NCI-H146 (cell line): ENCODE measurements at regions not wholly inside any gene's neighbourhood (a gene's known extent, or its start where the extent isn't known, plus 50 kb on each side); places are given as distances from the start of the nearest gene placed in this dataset.

ENCODE experiments used
- DNase-seq: peaks from one replicate; lab custom pipeline; 2025; lab: John Stamatoyannopoulos, UW

DNA sequence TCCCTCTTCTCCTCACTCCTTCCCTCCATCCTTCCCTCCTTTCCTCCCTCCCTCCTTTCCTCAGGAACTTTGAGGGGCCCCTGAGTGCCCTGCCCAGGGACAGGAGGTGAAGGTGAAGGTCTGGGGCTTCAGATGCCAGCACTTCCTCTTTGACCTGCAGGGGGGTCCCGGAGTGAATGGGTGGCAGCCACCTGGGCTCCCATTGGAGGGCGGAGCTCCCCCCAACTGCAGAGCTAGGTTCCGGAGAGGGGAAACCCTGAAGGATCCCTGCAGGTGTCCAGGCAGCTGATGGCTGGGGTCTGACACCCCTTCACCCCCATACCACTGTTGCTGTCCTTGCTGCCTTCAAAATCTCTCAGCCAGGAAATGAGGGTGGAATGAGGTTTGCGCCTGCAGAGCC is 1131.3 kb downstream of the BRD1 start:
- DNase-seq = no peak

DNA sequence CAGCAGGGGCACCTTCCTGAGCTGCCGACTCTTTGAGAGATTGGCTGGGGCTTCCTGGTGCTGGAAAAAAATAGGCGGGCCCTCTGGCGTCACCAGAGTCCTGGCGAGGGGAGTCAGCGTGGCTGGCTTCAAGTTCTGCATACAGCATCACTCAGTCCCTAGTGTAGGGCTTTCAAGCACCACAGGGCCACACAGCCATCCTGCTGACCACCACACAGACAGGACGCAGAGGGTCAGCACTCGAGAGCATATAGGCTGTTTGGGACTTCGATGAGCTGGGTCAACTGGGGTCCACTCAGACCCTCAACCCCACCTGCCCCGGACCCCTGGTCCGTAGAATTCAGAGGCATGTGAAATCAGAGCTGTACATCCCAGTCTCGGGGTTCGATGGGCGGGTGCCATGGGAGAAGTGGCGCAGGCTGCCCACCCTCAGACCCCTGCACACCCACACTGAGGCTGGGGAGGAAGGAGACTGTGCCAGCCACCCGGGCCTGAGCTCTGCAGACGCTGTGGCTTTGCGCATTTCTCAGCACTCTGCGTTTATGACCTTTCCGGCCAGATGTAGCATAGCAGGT is 1131.9 kb downstream of the BRD1 start:
- no peak for DNase-seq

DNA sequence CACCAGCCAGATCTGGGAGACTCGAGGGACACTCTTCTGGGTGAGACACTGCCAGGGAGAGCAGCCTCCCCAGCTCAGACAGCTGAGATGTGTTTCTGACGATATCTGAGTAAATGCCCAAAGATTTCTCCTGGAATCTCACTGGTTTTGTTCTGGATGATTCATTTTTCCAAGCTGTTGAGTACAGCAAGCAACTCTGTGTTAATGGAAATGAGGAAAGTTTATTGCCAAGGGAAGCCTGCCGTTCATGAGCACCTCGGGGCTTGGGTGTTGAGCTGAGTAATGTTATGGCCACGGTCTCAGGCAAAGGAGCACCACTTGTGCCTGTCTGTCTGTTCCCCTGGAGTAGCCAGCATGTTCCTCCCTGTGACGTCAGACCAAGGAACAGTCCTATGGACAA is 1132.4 kb downstream of the BRD1 start:
- no peak for DNase-seq

DNA sequence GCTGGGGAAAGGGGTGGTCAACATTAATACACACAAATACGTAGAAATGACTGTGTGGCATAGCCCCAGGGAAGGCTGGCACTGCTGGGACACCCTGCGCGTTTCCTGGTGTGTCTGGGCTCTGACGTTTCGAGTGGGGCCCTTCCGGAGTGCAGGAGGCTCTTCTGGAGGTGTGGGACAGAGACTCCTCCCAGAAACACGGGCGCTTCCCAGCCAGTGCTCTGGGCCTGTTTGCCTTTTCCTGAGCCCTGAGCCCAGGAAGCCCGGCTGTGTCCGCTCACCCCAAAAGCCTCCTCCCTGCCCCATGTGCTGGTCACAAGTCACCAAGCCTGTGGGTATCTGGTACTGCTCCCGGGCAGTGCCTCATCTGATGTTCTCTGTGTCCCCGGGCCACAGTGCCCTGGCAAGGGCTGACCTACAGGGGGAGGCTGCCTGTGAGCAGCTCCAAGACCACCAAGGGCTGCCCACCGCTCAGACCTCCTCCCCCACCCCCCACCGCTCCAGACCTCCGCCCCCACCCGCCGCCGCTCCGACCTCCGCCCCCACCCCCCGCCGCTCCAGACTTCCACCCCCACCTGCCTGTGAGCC is 1133.3 kb downstream of the BRD1 start:
- no peak for DNase-seq

DNA sequence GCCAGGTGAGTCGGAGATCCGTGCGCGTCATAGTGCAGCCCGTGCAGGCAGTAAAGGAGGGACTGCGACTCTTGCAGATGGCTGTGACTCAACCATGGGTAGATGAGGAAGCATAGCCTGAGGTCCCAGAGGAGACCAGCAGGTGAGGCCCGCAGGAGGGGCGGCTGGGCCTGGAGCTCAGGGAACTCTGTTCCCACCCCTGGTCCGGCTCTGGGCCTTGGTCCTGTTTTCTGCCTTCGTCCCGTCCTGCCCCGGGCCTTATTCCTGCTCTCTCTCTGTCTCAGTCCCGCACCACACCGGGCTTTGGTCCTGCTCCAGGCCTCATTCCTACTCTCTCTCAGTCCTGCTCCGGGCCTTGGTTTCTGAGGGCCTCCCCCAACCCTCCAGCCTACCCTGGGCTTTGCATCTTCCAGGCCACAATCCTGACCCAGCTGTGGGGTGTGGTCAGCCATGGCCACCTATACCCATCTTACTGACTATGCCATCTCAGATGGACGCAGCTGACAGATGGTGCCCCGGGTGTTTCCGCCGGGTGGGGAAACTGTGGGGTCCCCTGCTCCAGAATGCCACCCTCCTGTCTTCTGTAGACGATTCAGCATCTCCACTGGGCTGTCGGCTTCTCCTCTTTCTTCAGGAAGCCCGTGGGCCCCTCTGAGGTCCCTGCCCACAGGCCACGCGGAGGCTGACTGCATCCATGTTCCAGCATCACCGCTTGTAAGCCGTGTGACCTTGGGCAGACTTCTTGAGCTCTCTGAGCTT is 1134.1 kb downstream of the BRD1 start:
- DNase-seq = no peak

DNA sequence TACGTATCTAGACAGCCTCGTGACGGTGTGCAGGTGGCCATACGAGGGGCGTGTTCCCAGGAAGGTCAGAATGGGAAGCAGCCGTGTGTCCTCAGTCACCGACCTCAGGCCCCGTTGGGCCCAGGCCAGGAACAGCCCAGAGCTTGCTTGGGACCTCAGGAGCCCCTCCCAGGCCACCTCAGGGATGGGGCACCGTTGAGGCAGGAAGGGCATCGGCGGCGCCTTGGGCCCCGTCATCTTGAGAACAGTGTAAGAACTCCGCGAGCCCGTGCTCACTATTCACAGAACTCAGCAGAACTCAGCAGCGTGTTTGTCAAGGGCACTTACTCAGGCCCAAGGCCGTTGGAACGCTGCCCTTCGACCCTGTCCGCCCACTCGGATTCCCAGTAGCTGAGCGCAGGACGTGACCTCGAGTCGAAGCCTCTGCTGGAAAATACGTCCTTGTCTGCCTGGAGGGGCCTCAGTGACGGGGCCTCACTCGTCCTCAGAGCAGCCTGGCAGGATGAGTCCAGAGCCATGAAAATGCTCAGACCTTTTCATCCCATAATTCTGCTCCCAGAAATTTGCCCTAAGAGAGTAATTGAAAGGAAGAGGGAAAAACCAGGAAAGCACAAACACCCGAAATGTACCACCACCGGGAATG is 1134.8 kb downstream of the BRD1 start:
- no peak for DNase-seq

DNA sequence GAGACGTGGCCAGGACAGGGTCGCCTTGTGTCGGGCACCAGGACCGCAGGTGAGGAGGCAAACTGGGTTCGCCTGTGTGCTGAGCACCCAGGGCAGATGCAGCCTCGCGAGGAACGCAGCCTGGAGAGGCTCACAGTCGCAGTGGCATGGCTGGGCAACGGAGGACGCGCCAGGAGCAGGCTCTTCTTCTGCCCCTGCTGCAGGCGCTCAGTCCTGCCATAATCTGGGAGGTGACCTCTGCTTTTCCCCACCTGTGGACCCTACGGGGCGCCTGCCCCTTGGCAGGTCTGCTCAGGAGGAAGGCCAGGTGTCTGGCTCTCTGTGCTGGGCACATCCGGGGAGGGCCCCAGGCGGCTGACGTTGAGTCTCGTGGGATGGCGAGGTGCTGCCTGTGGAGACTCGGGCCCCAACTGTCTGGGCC is 1136.2 kb downstream of the BRD1 start:
- DNase-seq = no peak

DNA sequence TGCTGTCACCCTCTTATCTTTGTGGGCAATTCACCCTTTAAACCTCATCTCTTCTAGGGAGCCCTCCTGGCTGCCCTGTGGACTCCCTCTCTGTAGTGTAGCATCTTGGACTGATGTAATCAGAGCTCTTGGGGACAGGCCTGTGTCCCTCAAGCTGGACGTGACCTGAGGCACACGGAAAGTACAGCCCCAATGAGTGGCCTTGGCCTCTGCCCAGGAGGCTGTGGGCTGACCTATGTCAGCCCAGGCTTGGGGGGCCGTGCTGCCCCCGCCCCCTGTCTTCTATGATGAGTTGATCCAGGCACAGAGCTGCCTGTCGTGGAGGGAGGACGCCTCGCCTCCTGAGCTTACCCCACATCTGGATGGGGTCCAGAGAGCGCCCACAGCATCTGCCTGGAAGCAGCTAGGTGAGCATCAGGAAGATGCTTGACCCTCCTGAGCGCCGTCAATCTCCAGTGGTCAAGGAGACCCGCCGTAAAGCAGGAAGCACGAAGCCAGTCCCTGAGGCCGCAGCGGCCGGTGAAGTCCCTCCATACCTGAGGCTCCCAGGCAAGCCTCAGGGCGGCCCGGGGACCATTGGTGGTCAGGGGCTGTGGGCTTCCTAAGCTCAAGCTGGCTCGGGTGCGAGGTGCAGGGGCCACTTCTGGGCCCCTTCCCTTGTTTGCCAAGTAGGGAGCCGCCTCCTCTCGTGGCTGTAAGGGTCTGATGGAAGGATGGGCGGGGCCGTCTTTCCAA is 1136.9 kb downstream of the BRD1 start:
- no peak for DNase-seq

DNA sequence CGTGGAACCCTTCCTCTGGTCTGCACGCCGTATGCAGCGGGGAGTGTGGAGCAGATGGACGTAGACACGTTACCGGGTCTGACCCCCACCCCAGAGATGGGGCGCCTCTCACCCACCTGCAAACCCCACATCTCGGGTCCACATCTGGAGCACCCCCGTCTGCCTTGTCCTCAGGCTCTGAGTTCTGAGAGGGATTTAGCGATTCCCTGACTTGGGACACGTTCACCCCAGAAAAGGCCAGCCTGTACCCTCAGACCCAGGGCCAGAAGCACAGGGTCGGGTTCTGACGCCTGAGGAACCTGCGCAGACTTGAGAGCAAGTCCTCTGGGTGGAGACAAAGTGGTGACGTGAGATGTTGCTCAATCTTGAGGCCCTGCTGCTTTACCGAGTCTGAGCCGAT is 1138.5 kb downstream of the BRD1 start:
- no peak for DNase-seq

DNA sequence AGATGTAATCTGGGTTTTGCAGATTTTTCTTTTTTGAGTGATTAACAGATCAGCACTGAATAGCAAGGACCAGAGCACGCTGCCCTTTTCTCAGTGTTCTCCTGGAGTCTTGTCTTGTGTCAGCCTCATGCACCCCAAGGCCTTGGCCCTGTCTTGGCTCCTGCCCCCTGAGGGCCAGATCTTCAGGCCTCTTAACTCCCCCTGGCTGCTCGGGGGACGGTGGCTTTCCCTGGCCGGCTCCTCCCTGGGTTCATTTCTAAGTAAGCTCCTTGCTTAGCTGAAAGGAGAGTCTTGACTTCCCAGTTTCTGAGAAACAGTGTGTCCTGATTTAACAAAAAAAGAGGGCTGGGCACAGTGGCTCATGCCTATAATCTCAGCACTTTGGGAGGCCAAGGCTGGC is 1139.3 kb downstream of the BRD1 start:
- no peak for DNase-seq

DNA sequence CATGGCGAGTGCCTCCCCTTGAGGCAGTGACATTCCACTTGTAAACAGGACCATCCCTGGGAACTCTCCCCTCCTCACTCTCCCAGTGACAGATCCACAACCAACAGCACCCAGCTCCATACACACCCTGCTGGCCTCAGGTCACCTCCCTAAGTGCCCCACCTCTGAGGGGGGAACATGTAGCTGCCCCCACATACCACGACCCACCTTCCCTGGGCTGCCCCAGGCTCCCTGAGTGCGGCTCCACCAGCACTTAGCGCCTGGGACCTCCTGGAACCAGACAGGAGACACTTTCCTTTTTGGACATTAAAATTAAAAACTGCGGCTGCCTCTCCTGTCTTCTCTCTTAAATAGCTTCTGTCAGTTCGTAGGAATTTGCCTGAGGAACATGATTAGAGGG is 1140.1 kb downstream of the BRD1 start:
- no peak for DNase-seq

DNA sequence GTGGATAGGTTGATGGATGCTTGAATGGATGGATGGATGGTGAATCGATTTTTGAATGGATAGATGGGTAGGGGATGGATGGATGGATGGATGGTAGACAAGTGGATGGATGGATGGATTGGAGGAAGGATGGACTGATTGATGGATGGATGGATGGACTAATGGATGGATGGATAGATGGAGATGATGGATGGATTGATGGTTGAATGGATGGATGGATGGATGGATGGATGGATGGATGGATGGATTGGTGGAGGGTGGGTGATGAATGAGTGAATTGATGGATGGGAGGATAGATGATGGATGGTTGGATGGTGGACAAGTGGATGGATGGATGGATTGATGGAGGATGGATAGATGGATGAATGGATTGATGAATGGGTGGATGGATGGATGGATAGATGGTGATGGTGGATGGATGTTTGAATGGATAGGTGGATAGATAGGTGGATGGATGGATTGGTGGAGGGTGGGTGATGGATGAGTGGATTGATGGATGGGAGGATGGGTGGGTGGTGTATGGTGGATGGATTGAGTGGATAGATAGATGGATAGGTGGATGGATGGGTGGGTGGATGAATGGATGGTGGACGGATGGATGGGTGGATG is 1140.9 kb downstream of the BRD1 start:
- DNase-seq = no peak

DNA sequence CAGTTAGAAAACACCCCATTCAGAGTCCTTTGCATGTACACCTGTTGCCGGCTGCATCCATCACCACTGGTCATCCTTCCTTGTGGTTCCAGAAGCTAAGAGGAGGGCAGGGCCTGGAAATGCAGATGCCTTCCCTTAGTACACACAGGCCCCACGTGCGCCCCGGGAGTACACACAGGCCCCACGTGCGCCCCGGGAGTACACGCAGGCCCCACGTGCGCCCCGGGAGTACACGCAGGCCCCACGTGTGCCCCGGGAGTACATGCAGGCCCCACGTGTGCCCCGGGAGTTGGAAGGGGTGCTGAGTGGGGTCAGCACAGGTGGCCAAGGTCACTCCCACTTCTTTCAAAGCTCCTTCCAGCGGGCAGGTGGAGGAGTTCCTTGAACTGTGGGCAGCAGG is 1141.9 kb downstream of the BRD1 start:
- no peak for DNase-seq

DNA sequence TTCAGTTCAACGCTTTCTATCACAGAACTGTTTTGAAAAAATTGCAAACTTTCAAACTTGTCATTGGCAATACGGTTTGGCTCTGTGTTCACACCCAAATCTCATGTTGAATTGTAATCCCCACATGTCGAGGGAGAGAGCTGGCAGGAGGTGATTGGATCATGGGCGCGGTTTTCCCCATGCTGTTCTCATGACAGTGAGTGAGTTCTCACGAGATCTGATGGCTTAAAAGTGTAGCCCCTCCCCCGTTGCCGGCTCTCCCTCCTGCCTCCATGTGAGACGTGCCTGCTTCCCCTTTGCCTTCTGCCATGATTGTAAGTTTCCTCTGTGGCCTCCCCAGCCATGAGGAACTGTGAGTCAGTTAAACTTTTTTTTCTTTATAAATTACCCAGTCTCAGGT is 1144.0 kb downstream of the BRD1 start:
- DNase-seq = no peak

DNA sequence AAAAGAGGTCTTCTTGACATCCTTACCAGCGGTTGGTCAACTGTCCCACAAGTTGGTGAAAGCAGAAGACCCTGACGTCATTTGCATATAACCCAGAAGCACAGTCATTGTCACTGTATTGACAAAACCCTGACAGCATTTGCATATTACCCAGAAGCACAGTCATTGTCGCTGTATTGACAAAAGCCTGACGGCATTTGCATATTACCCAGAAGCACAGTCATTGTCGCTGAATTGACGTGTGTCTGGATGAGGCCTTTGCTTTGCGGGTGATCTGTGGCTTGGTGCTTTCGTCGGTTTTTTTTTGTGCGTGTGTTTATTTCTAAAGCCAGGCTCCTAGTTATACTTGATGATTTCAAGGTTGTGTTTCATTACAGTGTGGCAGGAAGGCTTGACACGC is 1145.2 kb downstream of the BRD1 start:
- DNase-seq = no peak

DNA sequence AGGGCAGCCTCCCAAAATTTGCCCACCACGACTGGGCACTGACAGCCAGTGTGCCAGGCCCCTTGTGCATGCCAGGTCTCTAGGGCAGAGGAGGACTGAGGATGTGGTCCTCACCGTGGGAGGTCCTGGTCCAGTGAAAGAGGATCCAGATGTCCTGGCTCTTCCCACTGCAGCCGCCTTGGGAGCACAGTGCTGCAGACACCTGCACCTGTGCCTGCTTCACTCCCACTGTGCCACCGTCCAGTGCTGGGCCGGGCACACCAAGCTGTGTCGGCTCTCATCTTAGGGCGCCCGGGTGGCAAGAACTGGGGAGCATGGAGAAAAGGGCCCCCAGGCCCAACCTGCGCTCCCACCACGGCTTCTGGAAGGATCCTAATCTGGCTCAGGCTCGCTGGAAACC is 1147.1 kb downstream of the BRD1 start:
- DNase-seq = no peak

DNA sequence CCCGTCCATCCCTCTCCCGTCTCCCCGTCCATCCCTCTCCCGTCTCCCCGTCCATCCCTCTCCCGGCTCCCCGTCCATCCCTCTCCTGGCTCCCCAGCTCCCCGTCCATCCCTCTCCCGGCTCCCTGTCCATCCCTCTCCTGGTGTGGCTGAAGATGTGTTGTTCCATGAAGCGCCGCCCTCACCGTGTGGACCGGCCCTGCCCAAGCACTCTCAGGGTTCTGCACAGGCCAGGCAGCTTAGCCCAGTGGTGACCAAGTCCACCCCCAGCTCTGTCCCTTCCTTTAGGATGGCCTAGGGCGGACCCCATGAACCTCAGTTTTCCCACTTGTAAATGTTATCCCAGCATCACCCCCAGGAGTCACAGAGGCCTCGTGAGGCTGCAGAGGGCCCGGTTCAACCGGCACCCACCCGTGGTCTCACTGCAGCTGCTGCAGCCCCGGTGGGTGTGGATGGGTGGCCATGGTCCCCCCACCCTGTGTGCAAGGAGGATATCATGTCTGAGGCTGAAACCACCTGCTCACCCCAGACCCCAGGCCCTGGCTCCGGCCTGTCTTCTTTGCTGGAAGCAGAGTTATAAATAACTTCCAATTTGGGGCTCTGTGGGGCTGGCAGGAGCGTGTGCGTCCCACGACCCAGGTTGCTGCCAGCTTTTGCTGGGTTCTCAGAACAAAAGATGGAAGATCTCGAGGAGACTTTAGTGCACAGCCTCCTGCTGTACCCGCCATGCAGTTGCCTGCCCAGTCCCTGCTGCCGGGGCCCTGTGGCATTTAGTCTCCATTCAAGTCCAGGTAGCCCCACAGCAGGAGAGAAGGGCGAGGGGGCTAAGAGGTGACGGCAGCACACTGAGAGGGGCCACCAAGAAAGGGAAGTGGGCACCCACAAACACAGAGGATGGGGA is 1147.8 kb downstream of the BRD1 start:
- DNase-seq = no peak

DNA sequence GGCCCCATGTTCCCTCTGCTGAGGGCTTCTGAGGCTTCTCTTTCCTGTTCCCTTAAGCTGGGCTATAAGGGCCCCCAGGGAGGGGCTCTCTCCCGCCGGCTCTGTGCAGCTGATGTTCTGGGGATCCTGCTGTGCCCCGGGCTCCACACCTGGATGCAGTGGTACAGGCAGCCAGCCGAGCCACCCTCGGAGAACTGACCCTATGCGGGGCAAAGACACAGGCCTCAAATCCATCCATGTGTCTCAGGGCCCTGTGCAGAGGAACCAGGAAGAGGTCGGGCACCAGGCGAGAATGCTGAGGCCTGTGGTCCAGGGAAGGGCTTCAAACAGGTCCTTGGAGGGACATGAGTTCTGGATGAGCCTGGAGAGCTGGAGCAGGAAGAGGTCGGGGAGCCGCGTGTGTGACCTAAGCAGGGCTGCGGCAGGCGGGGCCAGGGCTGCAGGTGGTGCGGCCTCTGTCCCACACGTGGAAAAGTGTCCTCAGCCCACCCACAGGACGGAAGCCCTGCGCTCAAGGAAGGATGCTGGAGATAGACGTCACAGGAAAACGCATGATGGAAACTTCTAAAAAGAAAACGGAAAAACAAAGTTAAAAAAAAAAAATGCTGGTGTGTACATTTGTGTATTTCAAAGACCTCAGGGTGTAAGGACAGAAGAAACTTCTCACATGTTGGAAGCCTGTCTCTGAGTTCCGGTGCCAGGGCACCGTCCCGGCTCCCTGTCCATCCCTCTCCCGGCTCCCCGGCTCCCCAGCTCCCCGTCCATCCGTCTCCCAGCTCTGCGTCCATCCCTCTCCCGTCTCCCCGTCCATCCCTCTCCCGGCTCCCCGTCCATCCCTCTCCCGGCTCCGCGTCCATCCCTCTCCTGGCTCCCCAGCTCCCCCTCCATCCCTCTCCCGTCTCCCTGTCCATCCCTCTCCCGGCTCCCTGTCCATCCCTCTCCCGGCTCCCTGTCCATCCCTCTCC is 1149.2 kb downstream of the BRD1 start:
- no peak for DNase-seq

DNA sequence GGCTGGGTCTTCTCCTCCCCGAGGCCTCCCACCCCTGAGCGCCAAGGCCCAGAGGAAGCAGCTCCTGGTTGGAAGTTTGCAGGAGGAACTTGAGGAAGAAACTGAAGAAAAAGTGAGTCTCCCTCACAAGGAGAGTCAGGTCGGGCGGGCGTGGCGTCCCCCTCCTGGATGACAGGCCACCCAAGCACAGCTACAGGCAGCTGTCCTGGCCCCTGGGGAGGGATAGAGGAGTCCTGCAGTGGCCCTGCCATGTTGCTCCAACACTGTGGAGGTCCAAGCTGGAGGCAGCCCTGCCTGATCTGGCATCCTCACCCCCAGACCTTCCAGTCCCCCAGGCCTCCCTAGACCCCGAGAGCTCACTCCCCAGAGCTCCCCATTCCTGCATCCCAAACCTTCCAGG is 1150.1 kb downstream of the BRD1 start:
- DNase-seq = no peak

DNA sequence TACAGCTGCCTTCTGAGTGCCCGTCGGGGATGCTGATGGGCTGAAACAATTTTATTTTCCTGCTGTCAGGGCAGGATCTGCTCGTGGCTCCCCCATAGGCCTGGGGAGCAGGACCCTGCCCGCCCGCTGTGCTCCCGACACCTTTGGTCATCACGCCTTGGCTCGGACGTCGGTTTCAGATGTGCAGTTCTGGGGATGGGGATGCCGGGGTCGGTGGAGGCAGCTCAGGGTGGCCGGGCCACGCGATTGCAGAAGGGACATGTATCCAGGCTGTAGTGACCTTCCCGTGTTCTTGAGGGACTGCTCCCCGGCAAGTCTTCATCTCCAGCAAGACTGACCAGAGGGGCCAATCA is 1150.5 kb downstream of the BRD1 start:
- DNase-seq = no peak
